ENCODE measurements at regions not wholly inside any gene's neighbourhood (a gene's known extent, or its start where the extent isn't known, plus 50 kb on each side); places are given as distances from the start of the nearest gene placed in this dataset.
A peak's percentile ranks its signal among the peaks of the same experiment; 100 is the strongest.
"Not testable (repeated sequence)": the region's sequence is repeated elsewhere in the genome, so short reads cannot be mapped to it uniquely, and the experiment has no call there.

DNA sequence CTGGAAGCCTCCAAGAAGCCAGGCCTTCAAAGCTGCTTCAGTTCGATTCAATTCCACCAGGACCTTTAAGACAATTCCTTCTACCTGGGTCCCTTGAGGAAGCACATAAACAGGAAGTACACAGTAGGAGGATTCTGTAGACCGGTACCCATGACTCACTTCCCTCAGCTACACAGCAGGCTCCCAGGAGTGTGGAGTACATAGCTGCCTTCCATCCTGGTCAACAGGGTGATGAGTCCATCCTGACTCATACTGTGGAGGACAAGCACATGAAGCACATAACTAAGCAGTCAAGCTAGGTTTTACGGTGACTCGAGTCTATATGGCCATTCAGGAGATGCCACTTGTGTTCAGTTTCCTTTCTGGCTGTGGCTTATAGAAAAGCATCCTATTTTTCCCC, 197.6 kb upstream of the RBM19 start:
- DNase-seq, result peak in 1 of 2 experiments; percentile 2
- TF ChIP-seq GATA1 (IDR thresholded peaks at IDR 0.05; ENCODE audit: low read depth, low read length) (no peak), POLR2A (IDR thresholded peaks at IDR 0.05; ENCODE audit: low read length) (no peak)

DNA sequence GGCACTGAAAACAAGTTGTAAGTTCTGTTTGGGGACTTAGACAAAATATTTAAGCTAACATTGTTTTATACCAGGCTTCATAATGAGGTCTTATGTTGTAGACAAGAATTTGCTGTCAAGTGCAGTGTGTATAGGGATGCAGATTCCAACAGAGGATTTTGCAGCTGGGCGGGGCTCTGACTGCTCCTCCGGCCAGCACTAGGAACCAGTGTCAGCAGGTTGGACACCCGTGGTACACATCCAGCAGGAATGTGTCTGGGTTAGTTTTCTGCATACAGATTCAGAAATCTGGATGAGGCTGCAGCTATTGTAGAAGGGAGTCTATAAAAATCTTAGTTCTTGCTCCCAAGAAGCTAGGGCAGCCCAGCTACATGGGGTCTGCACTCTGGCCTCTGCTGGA, 194.3 kb upstream of the RBM19 start:
- TF ChIP-seq GATA1 (IDR thresholded peaks at IDR 0.05; ENCODE audit: low read depth, low read length) (no peak), POLR2A (IDR thresholded peaks at IDR 0.05; ENCODE audit: low read length) (no peak)
- no peak for DNase-seq

DNA sequence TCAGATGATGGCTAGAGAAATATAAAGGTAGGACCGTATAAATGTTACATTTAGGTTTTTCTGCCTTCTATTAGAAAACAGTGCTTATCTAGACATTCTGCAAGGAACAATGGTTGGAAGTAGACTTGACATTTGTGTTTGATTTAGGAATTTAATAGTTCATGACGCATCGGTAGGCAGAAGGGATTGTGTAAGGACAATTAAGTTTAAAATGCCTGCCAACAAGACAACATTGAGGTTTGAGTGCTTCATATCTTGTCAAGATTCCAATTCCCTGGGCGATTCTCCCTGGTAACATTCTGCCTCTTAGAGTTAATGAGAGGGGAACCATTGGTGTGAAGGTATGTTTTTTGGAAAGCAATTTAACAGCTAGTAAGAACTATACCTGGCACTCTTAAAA, 186.8 kb upstream of the RBM19 start:
- TF ChIP-seq GATA1 (IDR thresholded peaks at IDR 0.05; ENCODE audit: low read depth, low read length) (no peak), POLR2A (IDR thresholded peaks at IDR 0.05; ENCODE audit: low read length) (no peak)
- DNase-seq, result no peak

GRCh38 chr12:114152066-114152465, 185.9 kb upstream of the RBM19 start:
- TF ChIP-seq GATA1 (IDR thresholded peaks at IDR 0.05; ENCODE audit: low read depth, low read length) (no peak), POLR2A (IDR thresholded peaks at IDR 0.05; ENCODE audit: low read length) (no peak)
- no peak for DNase-seq

GRCh38 chr12:114150584-114150983, 184.5 kb upstream of the RBM19 start:
- not testable (repeated sequence) for DNase-seq

DNA sequence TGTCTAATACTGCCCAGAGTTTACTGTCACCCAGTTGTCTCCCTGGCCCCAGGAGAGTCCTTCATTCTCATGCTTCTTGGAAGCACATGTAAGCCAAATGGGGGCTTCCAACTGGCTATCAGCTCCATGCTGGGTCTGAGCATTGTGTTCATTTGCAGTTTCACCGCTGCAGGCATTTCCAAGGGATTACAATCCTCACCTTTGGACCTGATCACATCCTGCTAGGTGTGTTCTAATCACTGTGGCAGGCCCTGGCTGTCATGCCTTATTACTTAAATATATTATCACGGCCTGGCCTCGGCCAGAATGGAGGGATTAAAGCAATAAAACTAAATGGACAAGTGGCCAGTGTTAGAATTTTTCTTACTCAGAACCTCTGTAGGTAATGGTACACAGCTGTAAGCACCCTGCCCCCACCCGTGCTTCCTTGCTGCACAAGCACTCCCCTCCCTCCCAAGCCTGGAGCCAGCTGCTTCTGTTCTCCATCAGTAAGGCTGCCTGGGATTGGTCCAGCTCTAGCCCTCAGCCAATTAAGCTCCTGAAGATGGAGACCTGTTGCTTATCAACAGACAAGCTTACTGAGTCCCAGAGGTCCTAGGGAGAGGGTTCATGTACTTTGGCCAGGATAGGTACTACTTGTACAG, 175.9 kb upstream of the RBM19 start:
- TF ChIP-seq POLR2A (IDR thresholded peaks at IDR 0.05; ENCODE audit: low read length), result no peak
- no peak for TF ChIP-seq GATA1 (IDR thresholded peaks at IDR 0.05; ENCODE audit: low read depth, low read length)

DNA sequence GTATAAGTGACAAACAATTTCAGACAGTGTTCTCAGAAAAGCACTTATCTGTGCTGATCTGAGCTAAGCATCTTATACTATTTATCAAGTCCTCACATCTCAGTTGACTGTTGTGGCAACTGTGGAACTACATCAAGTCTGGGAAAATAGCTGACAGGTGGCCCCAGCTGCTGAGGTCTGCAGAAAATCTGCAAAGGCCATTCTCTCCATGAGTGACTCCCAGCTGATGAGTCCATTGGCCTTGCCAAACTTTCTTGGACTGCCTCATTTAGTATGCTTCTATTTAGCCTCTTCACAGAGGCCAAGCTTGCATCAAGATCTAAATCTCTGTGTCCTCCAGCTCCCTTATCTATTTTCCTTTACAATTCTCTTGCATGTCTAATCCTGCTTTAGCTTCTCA, 174.5 kb upstream of the RBM19 start:
- no peak for TF ChIP-seq GATA1 (IDR thresholded peaks at IDR 0.05; ENCODE audit: low read depth, low read length)
- no peak for TF ChIP-seq POLR2A (IDR thresholded peaks at IDR 0.05; ENCODE audit: low read length)
- DNase-seq, result no peak

More for the DNA sequence above, 175.9 kb upstream of the RBM19 start:
- DNase-seq, result no peak

- TF ChIP-seq GATA1 (IDR thresholded peaks at IDR 0.05; ENCODE audit: low read depth, low read length), result no peak
Measured at GRCh38 chr12:114136631-114137030, 170.5 kb upstream of the RBM19 start.

GRCh38 chr12:114134922-114135321, 168.8 kb upstream of the RBM19 start:
- no peak for DNase-seq
- TF ChIP-seq GATA1 (IDR thresholded peaks at IDR 0.05; ENCODE audit: low read depth, low read length) (no peak), POLR2A (IDR thresholded peaks at IDR 0.05; ENCODE audit: low read length) (no peak)

More at GRCh38 chr12:114136631-114137030, 170.5 kb upstream of the RBM19 start:
- no peak for DNase-seq

GRCh38 chr12:114131824-114132223, 165.7 kb upstream of the RBM19 start:
- DNase-seq, result no peak
- TF ChIP-seq POLR2A (IDR thresholded peaks at IDR 0.05; ENCODE audit: low read length), result no peak
- no peak for TF ChIP-seq GATA1 (IDR thresholded peaks at IDR 0.05; ENCODE audit: low read depth, low read length)

- no peak for TF ChIP-seq GATA1 (IDR thresholded peaks at IDR 0.05; ENCODE audit: low read depth, low read length)
- TF ChIP-seq POLR2A (IDR thresholded peaks at IDR 0.05; ENCODE audit: low read length), result no peak
- DNase-seq, result no peak
Measured at GRCh38 chr12:114123108-114123507, 157.0 kb upstream of the RBM19 start.

- TF ChIP-seq POLR2A (IDR thresholded peaks at IDR 0.05; ENCODE audit: low read length) (no peak), GATA1 (IDR thresholded peaks at IDR 0.05; ENCODE audit: low read depth, low read length) (no peak)
- no peak for DNase-seq
Measured at GRCh38 chr12:114122016-114122415, 155.9 kb upstream of the RBM19 start.

DNA sequence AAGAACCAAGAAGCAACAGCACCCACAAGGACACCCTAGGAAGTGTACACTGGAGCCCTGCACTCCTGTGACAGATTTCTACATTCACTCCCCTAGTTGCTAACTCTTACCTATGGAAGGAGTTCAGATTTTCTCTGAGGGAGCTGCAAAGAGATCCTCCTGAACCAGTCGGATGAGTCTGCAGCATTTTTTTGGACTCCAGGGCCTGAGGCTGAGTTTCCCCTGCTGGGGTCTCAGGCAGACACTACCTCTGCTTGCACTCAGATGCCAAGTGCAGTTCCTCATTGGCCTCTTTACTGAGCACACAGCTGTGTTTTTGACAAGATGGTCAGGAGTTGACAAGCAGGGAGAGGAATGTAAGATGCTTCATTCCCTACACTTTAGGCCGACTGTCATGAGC, 153.2 kb upstream of the RBM19 start:
- no peak for TF ChIP-seq GATA1 (IDR thresholded peaks at IDR 0.05; ENCODE audit: low read depth, low read length)
- DNase-seq, result no peak

DNA sequence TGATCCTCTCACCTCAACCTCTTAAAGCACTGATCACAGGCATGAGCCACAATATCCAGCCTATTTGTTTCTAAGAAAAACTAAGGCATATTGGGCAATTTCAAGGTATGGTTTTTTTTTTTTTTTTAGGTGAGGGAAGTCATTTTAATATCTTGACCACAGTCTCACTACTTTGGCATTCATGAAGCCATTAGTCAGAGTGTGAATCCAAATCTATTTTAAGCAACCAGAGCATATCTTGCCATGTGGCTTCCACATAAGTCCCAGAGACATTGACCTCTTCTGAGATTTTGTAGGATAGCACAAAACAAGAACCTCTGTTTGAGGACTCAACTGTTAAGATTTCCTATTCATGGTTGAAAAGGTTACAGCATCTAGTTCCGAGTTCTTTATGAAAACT, 130.3 kb upstream of the RBM19 start:
- TF ChIP-seq POLR2A (IDR thresholded peaks at IDR 0.05; ENCODE audit: low read length) (no peak), GATA1 (IDR thresholded peaks at IDR 0.05; ENCODE audit: low read depth, low read length) (no peak)
- no peak for DNase-seq

- TF ChIP-seq POLR2A (IDR thresholded peaks at IDR 0.05; ENCODE audit: low read length) (no peak), GATA1 (IDR thresholded peaks at IDR 0.05; ENCODE audit: low read depth, low read length) (no peak)
Measured at GRCh38 chr12:114093520-114093919, 127.4 kb upstream of the RBM19 start.

DNA sequence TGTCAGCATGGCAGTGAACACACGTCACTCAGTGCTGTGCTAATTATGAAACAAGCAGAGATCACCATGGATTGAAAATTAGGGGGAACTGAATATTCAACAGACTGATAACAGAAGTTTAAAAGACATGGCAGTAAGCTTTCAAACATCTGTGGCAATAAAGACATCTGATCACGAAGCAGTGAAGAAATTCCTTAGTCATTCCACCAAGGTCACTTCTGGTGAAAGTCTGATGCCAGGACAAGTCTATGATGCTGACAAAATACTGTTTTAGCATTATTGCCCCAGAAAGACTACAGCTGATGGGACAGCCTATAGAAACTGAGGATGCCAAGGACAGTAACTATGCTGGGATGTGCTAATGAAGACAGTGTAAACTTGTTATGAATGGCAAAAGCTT, 126.9 kb upstream of the RBM19 start:
- no peak for DNase-seq
- TF ChIP-seq POLR2A (IDR thresholded peaks at IDR 0.05; ENCODE audit: low read length) (no peak), GATA1 (IDR thresholded peaks at IDR 0.05; ENCODE audit: low read depth, low read length) (no peak)

More at GRCh38 chr12:114093520-114093919, 127.4 kb upstream of the RBM19 start:
- no peak for DNase-seq
